ENCODE measurements at regions not wholly inside any gene's neighbourhood (a gene's known extent, or its start where the extent isn't known, plus 50 kb on each side); places are given as distances from the start of the nearest gene placed in this dataset.

DNA sequence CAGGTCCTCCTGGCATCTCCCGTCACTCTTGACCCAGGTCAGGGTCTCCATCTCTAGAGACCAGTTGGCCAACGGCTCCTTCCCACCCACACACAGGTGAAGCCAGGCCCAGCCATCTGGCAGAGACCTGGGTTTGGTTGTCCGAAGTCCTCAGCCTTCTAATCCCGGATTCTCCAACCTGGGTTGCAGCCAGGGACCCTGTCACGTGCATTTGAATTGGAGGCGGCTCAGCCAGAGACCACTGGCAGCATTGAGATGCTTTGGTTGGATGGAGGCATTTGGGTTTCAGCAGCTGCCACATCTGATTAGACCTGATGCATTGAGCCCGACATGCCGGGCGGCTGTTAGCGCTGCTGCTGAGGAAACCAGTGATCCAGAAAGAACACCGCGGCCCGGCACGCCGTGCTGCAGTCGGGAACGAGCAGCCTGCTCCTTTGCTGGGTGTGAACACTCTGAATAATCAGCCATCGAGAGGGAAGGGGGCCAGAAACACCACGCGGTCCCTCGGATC is 163.2 kb downstream of the BRD1 start:
- H4K20me1 ChIP-seq (ENCODE audit: low read depth, low read length), result no peaks in the 10 kb centered on the region
- H3K9ac ChIP-seq (ENCODE audit: low read length), result no peak overlapping the region
- no peaks in the 10 kb centered on the region for H3K9me2 ChIP-seq (replicated peaks; ENCODE audit: insufficient read depth, low read length)
- TF ChIP-seq, protein P1, sequence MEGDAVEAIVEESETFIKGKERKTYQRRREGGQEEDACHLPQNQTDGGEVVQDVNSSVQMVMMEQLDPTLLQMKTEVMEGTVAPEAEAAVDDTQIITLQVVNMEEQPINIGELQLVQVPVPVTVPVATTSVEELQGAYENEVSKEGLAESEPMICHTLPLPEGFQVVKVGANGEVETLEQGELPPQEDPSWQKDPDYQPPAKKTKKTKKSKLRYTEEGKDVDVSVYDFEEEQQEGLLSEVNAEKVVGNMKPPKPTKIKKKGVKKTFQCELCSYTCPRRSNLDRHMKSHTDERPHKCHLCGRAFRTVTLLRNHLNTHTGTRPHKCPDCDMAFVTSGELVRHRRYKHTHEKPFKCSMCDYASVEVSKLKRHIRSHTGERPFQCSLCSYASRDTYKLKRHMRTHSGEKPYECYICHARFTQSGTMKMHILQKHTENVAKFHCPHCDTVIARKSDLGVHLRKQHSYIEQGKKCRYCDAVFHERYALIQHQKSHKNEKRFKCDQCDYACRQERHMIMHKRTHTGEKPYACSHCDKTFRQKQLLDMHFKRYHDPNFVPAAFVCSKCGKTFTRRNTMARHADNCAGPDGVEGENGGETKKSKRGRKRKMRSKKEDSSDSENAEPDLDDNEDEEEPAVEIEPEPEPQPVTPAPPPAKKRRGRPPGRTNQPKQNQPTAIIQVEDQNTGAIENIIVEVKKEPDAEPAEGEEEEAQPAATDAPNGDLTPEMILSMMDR (IDR thresholded peaks at IDR 0.05; ENCODE audit: insufficient read depth, low read length, poor library complexity, severe bottlenecking), result no peak
- no peak for TF ChIP-seq EZH2phosphoT487 (conservative IDR thresholded peaks at IDR 0.05; ENCODE audit: low read length)
- H3K27ac ChIP-seq (ENCODE audit: low read depth, low read length), result no peak overlapping the region
- H3F3A ChIP-seq (ENCODE audit: insufficient read depth), result no peaks in the 10 kb centered on the region
- no peaks in the 10 kb centered on the region for H3K36me3 ChIP-seq (ENCODE audit: low read length)
- no peak overlapping the region for H3K4me2 ChIP-seq (ENCODE audit: low read depth, low read length, poor library complexity, severe bottlenecking)
- no peak overlapping the region for H3K4me3 ChIP-seq (ENCODE audit: insufficient read depth, low read length, poor library complexity, severe bottlenecking)
- H3K9me3 ChIP-seq (ENCODE audit: insufficient read depth, low read length), result no peaks in the 10 kb centered on the region
- no peaks in the 10 kb centered on the region for H3K27me3 ChIP-seq (ENCODE audit: low read length)
- no peaks in the 10 kb centered on the region for H3K79me2 ChIP-seq (ENCODE audit: insufficient read depth, low read length)
- no peak overlapping the region for H2AFZ ChIP-seq (ENCODE audit: low read depth, low read length, severe bottlenecking)

DNA sequence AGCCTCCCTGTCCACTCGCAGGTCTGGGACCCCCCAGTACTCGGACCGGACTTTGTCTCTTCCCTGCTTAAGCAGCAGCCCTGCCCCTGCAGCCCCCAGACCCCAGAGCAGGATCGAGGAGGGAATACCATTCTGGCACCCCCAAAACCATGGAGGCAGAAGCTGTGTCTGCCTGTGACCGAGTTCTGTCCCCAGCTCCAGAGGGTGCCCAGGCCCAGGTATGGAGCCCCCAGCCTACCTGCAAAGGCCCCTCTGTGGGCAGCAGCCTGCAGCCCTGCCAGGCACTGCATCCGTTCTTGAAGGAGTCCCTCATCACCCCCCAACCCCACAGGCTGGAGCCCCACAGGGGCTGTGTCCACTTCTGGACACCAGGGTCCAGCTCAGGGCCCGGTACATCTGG is 163.8 kb downstream of the BRD1 start:
- Histone ChIP-seq H3K9me2 (replicated peaks; ENCODE audit: insufficient read depth, low read length) (no peaks in the 10 kb centered on the region), H3K79me2 (ENCODE audit: insufficient read depth, low read length) (no peaks in the 10 kb centered on the region), H3K36me3 (ENCODE audit: low read length) (no peaks in the 10 kb centered on the region), H4K20me1 (ENCODE audit: low read depth, low read length) (no peaks in the 10 kb centered on the region), H3K9me3 (ENCODE audit: insufficient read depth, low read length) (no peaks in the 10 kb centered on the region), H3K27ac (ENCODE audit: low read depth, low read length) (no peak overlapping the region), H3K27me3 (ENCODE audit: low read length) (no peaks in the 10 kb centered on the region), H3K4me3 (ENCODE audit: insufficient read depth, low read length, poor library complexity, severe bottlenecking) (no peak overlapping the region), H3F3A (ENCODE audit: insufficient read depth) (no peaks in the 10 kb centered on the region), H2AFZ (ENCODE audit: low read depth, low read length, severe bottlenecking) (no peak overlapping the region), H3K9ac (ENCODE audit: low read length) (no peak overlapping the region), H3K4me2 (ENCODE audit: low read depth, low read length, poor library complexity, severe bottlenecking) (no peak overlapping the region)
- TF ChIP-seq, protein P1 (IDR thresholded peaks at IDR 0.05; ENCODE audit: insufficient read depth, low read length, poor library complexity, severe bottlenecking), result no peak
- TF ChIP-seq EZH2phosphoT487 (conservative IDR thresholded peaks at IDR 0.05; ENCODE audit: low read length), result no peak

DNA sequence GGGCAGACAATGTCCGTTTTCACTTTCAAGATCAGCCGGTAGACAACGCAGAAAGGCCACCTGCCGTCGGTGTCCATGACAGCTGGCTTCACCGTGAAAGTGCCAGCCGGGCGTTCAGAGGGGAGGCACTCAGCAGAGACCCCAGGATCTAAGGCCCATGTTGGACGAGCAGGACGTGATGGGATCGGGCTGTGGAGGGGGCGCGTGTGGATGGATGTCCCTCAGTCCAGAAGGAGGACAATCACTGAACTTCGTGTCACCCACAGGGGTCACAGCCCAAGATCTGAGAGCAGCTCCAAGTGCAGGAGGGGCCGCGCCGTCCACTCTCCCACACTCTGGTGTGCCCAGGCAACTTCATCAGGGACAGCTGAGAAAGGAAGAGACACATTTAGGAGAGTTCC is 164.4 kb downstream of the BRD1 start:
- H3K27me3 ChIP-seq (ENCODE audit: low read length), result no peaks in the 10 kb centered on the region

More for the DNA sequence above, 164.4 kb downstream of the BRD1 start:
- Histone ChIP-seq H2AFZ (ENCODE audit: low read depth, low read length, severe bottlenecking) (no peak overlapping the region), H3K4me3 (ENCODE audit: insufficient read depth, low read length, poor library complexity, severe bottlenecking) (no peak overlapping the region), H3K79me2 (ENCODE audit: insufficient read depth, low read length) (no peaks in the 10 kb centered on the region), H3K9me2 (replicated peaks; ENCODE audit: insufficient read depth, low read length) (no peaks in the 10 kb centered on the region), H3F3A (ENCODE audit: insufficient read depth) (no peaks in the 10 kb centered on the region), H3K27ac (ENCODE audit: low read depth, low read length) (no peak overlapping the region), H3K9ac (ENCODE audit: low read length) (no peak overlapping the region), H3K36me3 (ENCODE audit: low read length) (no peaks in the 10 kb centered on the region), H4K20me1 (ENCODE audit: low read depth, low read length) (no peaks in the 10 kb centered on the region), H3K4me2 (ENCODE audit: low read depth, low read length, poor library complexity, severe bottlenecking) (no peak overlapping the region), H3K9me3 (ENCODE audit: insufficient read depth, low read length) (no peaks in the 10 kb centered on the region)
- no peak for TF ChIP-seq EZH2phosphoT487 (conservative IDR thresholded peaks at IDR 0.05; ENCODE audit: low read length)
- TF ChIP-seq, protein P1 (IDR thresholded peaks at IDR 0.05; ENCODE audit: insufficient read depth, low read length, poor library complexity, severe bottlenecking), result no peak
